NCI-H748 (cell line): ENCODE measurements at regions not wholly inside any gene's neighbourhood (a gene's known extent, or its start where the extent isn't known, plus 50 kb on each side); places are given as distances from the start of the nearest gene placed in this dataset.
"Not testable (repeated sequence)": the region's sequence is repeated elsewhere in the genome, so short reads cannot be mapped to it uniquely, and the experiment has no call there.

Experiments used
- DNase-seq: peaks from one replicate; lab custom pipeline; 2025; ENCODE audit not compliant: unreplicated experiment; lab: John Stamatoyannopoulos, UW

DNA sequence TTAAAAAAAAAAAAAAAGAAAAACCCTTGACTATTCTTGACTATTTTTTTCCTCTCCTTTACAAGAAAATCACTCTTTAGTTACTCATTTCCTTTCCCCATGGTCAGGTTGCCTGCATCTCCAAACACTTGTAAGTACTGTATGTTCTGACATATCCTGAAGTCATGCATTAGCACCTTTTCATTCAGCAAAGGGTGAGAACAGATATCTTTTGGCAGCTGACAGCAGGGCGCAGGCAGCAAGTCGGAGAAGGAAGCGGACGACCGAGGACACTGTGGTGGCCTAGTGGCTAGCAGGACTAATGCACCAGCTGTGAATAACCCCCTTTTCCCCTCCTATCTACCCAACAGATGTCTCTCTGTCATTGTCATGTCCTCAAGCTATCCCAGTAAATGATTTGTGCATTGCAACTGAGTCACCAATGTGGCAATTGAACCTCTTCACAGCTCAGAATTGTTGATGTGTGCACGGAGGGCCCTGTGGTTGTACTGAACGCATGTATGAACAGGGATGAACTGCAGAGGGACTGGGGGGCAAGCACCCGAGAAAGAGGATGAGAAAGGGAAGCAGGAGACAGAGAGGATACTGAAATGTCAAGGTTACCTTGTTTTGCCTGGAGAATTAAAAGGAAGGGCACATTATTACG, 996.0 kb upstream of the ARRDC3 start:
- no peak for DNase-seq

DNA sequence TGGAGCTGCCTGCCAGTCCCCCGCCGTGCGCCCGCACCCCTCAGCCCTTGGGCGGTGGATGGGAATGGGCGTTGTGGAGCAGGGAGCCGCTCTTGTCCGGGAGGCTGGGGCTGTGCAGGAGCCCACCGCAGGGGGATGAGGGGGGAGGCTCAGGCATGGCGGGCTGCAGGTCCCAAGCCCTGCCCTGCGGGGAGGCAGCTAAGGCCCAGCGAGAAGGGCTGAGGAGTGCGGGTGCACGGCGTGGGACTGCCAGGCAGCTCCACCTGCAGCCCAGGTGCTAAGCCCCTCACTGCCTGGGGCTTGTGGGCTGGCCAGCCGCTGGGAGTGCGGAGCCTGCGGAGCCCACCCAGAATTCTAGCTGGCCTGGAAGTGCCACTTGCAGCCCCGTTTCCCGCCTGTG, 991.7 kb upstream of the ARRDC3 start:
- no peak for DNase-seq

DNA sequence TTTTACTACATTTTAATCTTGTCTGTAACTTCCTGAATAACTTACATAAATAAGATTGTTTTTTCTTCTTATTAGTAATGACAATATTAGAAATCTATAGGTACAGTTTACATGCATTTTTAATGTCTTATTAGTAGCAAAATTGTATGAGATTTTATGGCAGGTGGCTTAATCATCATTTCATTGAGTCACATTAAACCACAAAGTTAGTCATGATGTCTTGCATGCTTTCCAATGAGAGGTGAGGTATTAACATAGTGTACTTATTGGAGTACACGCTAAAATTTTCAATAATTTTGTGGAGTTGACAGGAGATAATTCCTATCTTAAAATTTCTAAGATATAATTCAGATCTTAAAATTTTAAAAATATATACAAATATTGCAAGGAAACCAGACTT, 989.6 kb upstream of the ARRDC3 start:
- DNase-seq: no peak

DNA sequence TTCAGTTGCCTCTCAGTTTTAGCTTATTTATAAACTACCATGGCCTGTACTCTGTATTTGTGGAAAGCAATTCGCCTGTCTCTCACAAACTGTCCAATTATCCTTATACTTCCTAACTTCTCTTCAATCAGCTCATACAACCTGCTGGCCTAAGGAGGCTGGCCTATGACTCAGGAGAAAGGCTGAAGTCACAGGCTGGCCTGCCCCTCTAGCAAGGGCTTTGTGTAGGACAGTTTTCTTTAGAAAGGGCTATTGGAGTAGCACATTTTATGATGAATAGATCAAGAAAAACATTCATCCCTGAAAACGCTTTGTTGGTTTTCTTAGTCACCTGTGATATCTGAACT, 988.7 kb upstream of the ARRDC3 start:
- DNase-seq: no peak

DNA sequence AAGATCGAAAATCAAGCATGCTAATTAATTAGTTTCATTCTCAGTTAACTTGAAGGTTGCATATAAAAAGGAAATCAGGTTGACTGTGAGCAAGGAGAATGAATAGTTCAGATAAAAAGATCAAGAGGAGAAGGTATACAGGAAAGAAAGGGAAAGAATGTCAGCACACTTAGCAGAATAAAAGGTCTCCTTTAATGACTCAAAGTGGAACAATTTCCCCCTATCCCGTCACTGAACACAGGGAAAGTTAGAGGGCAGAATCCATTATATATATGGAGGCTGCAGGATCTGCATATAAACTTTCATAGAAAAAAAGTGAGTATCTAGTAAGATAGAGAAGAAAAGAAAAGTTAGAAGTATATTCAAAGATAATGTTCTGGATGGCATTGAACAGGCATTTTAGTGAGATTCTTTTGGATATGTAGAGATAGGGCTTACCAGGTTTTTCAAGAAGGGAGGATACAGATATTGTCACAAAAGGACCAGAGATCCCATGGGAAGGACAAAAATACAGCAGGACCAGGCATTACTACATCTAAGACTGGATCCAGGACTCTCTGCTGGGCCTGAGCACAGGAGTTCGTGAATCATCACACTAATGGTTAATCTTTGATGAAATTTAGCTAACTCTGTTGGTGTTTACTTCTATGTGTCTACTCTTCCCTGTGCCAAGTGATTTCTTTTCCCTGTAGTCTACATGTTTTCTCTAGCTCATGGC, 988.2 kb upstream of the ARRDC3 start:
- DNase-seq: no peak

DNA sequence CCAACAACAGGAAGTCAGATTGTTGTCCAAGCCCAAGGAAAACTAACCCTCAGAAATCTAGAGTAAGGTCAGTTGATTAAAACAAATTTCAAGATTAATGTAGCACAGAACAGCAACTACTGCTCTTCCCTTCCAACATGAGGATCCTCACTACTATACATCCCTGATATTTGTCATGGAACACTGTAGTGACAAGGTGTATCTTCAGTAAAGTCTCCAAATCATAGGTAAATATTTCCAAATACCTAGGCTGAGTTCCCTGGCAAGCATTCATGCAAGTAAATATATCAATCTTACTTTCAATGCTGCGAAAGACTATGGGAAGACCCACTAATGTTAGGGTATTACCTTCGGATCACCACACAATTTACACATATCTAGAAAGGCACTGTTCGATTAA, 986.9 kb upstream of the ARRDC3 start:
- DNase-seq: no peak

DNA sequence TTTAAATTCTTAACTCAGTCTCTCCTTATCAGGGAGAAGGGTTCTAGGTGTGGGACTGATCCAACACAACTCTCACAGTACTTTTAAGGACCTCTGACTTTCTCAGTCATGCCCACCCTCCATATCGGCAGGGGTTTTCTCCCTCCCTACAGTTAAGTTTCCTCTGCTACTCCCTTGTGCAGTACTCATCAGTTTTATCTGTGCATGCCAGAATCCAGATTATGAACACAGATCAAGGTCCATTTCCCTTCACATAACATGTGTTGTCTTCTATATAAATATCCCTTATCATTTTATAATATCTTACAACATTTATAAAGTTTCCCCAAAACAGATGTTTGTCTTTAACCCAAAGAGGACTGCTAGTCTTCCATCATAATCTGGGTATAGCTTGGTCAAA, 986.5 kb upstream of the ARRDC3 start:
- no peak for DNase-seq

DNA sequence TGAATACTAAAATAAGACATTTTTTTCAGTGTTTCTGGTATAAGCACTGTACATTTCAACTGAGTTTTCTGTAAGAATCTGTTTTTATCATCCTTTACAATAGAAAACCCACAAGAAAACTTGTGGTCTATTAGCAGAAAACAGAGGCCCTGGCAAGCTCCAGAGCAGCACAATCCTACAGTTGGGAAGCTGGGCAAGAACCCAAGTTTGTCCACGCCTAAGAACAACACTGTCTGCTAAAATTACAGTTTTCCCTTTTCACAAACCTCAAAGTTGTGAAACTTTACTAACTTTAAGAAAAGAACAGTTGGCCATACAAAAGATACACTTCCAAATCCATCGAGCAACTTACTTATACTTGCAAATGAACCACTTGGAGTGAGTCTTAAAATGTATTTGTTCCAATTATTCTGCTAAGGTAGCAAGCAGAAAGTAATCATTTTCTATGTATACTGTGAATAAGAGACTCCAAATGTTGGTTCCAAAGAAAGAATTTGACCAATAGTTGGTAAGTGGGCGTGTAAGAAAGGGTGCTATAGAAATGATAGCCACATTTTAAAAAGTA, 982.0 kb upstream of the ARRDC3 start:
- DNase-seq: no peak

DNA sequence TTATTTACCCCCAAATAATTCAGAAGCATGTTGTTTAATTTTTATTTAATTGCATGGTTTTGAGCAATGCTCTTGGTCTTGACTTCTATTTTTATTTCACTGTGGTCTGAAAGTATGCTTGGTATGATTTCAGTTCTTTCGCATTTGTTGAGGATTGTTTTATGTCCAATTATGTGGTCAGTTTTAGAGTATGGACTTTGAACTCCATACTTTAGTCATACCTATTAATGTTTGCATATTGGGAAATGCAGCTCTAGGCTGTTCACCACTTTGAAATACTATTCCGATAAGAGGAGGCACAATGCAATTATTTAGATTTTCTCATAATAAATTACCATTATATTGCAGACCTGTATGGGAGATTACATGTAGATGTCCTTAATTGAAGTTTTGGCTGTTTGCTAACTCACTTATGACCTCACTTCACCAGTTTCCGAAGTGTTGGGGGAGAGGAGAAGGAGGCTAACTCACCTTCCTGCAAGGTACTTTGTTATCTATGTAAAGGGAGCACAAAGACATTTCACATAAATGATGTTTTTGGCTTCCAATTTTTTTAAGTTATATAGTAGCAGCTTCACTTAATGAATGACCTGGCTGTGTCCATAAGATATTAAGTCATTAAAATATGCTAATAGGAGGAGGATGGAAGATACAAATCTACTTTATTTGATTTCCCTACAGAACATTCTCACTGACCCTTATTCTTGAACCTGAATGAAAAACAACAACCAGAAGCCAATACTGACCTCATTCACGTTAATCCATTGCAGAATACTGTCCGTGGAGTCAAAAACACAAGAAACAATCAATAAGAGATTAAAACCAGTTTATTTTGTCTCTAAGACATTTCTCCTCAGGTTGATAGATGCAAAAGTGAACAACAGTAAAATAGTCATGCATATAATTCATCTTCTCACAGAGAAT, 970.3 kb upstream of the ARRDC3 start:
- no peak for DNase-seq

DNA sequence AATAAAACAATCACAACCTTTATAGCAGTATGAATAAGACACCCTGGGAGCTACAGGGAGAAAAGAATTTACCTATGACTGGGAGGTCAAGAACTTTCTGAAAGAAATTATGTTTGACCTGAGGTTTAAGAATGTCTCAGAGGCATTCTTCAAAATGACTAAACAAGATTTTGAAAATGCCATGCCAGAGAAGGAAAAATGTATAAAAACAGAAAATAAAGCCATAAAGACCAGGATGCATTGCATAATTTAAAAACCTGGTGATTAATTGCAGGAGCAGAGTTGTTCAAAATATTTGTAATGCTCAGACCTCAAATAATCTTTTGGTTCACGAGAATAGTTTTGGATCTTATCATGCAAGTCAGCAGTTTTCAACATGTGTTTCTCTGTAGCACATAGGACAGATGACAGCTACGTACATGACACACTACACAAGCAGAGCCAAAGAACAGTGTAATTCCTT, 954.7 kb upstream of the ARRDC3 start:
- no peak for DNase-seq

DNA sequence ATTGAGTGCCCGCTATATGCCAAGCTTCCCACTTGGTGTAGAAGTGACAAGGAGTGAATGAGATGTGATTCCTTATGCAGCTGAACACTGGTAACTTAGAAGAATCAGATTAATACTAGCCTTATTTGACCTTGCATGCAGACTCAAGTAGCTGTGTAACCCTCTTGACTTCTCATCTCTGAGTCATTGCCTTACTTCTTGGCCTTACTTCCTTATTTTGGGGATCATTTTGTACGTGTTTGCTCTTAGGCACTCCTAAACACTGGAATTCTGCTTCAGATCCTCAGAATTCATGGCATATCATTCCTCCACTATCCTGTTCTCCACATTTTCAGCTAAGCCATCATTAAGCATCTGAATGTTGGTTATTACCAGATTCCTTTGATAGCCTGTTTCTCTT, 948.9 kb upstream of the ARRDC3 start:
- DNase-seq: no peak

DNA sequence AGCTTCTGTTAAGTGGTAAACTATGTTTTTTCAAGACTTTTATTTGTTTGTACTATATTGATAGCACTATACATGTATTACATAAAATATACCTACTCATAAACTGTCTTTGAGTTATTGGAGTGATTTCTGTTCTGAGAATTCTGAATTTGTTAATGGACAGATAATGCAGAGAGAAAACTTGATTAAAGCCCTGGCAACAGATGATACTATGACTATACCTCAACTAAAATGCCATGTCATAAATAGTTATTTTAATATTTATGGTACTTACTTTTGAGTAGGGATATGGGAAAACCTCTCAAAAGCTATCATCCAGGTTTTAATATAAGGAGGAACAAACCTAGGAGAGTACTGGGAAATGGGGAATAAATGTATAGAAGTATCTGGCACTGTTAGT, 947.2 kb upstream of the ARRDC3 start:
- no peak for DNase-seq

DNA sequence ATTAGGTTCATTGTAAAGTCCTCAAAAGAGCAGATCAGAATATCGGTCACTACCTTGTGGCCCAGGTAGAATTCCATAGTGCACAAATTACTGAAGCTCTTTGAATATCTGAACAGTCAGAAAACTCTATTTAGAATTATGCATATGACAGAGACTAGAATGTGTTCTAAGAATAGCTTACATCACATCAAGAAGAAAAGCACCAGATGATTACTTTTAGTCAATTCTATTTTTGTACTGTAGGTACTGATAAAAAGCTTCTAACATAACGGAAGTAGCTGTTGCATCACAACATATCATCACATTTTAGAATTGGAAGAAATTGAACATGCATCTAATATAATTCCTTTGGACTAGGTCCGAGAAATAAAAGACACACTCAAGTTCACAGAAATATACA, 946.6 kb upstream of the ARRDC3 start:
- no peak for DNase-seq

DNA sequence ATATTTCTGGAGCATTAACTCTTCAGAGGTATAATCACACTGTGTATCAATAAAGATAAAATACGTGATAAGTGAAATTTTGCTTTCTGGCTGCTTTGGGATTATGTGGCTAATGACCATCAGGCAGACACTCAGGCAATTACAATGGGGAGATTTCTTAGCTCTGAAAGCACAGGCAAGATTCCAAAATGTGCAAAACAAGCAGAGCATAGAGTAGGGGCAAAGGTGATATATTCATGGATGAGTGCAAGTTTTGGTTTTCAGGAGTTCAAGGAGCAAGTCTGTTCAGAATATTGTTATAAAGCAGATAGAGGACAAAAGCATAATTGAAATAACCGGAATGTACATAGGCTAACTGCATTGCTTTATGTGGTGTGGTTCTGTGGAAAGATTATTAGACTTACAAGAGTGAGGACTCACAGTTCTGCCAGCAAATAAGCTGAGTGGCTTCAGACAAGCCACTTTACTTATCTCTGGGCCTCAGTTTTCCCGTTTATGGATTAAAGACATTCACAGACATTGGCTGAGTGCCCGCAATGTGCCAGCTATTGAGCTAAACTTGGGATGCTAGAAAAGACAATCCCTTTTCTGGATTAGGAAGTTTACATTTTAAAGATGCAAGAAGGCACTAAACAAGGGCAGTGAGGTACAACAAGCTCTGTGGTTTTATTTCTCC, 945.6 kb upstream of the ARRDC3 start:
- no peak for DNase-seq

DNA sequence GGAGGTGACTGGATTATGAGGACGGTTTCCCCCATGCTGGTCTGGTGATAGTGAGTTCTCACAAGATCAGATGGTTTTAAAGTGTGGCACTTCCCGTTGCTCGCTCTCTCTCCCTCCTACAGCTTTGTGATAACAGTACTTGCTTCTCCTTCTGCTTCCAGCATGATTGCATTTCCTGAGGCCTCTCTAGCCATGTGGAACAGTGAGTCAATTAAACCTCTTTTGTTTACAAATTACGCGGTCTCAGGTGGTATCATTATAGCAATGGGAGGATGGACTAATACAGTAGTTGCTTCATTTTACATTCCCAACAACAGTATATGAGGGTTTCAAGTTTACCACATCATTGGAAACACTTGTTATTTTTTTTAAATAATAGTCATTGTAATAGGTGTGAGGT, 937.3 kb upstream of the ARRDC3 start:
- peak; percentile 13 for DNase-seq

DNA sequence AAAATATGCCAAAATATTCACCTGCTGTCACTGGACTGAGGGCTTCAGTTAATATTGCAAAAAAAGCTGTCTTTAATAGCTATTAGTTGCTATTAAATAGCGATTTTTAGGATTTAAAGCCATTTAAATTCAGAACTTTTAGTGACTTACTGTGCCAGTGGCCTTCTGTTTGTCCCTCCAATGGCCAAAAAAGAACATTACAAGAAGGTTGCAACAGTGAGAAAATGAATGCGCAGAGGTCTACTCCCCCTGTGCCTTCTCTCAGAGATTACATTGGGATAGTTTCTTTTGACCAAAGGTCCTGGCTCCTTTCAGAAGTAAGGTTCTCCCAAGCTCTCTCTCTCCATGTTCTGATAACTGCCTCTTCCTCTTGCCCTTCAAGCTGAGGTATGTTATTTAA, 930.3 kb upstream of the ARRDC3 start:
- no peak for DNase-seq

DNA sequence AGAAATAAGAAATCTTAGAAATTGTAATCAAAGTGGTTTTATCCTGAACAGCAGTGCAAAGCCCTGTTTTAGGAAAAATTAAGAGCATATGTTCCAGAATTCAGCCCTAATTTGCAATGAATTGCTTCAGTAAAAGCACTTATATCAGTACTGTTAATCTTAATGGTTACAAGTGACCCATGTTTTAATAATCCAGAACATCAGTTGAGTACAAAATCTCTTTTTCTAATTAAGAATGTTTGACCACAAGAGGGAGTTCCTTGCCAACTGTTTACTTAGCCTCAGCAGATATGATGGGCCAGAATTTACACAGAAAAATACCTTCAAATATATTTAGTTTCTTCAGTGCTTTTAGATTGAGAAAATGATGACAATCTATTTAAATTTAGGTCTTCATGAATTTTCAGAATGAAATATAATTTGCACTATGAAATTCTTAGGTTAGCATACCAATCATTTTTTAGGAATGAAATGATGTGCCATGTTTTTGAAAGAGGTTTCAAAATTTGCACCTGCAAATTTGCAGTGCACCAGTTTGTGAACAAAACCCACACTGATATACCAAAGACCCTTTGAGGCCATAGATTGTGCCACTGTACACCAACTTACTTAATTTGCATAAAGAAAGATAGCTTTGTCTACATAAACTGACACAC, 926.3 kb upstream of the ARRDC3 start:
- peak; percentile 72 for DNase-seq

DNA sequence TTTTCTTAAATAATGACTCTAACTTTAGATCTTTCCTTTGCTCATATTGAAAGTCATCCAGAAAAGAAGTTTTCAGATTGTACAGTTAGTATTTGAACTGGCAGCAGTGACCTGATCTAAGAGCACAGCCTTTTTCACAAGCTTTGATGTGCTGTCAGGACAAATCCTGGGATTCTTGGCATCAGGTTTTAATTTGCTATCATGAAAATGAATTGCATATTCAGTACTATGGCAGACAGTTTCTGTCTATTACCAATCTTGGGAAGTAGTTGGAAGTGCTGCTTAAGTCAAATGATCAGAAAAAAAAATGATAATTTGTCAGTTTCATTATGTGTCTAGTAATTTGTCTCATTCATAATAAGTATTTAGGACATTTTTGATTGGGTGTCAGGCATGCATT, 925.6 kb upstream of the ARRDC3 start:
- DNase-seq: no peak

DNA sequence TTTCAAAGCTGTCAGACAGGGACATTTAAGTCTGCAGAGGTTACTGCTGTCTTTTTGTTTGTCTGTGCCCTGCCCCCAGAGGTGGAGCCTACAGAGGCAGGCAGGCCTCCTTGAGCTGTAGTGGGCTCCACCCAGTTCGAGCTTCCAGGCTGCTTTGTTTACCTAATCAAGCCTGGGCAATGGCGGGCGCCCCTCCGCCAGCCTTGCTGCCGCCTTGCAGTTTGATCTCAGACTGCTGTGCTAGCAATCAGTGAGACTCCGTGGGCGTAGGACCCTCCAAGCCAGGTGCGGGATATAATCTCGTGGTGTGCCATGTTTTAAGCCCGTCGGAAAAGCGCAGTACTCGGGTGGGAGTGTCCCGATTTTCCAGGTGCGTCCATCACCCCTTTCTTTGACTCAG, 919.2 kb upstream of the ARRDC3 start:
- not testable (repeated sequence) for DNase-seq

DNA sequence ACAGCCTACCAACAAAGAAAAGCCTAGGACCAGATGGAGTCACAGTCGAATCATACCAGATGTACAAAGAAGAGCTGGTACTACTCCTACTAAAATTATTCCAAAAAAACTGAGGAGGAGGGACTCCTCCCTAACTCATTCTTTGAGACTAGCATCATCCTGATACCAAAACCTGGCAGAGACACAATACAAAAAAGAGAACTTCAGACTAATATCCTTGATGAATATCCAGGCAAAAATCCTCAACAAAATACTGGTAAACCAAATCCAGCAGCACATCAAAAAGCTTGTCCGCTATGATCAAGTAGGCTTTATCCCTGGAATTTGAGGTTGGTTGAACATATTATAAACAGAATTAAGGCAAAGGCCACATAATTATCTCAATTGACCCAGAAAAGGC, 900.4 kb upstream of the ARRDC3 start:
- no peak for DNase-seq

DNA sequence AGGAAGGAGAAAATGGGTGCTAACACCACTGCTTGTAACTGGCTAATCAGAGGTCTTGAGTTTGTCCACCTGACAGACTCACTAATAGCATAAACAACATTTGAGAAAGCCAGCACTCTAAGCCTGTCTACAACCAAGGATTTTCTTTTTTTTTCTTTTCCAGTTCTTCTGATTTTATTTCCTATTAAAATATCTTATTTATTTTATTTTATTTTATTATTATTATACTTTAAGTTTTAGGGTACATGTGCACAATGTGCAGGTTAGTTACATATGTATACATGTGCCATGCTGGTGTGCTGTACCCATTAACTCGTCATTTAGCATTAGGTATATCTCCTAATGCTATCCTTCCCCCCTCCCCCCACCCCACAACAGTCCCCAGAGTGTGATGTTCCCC, 888.6 kb upstream of the ARRDC3 start:
- not testable (repeated sequence) for DNase-seq
